Activated CD8-positive, alpha-beta memory T cell treated with anti-CD3 and anti-CD28 coated beads, Interleukin-2, amount 10 ng/mL, durations not matched to agents 7 days and 5 days (primary cell): ENCODE measurements at regions not wholly inside any gene's neighbourhood (a gene's known extent, or its start where the extent isn't known, plus 50 kb on each side); places are given as distances from the start of the nearest gene placed in this dataset.

ENCODE experiments used
- ATAC-seq: fragments of 150-1000 bp; cut with Tn5 transposase; one replicate; pipeline ENCODE4 v1.10.0; 2021; ENCODE audit warnings: moderate library complexity
- CTCF ChIA-PET: fragments of 350-600 bp; sonication (Branson Sonifier 250); formaldehyde crosslinking; loops from one replicate; lab custom pipeline; 2021; ENCODE audit warnings: antibody characterized with exemption; lab: Charles Lee
- DNase-seq: peaks from one replicate; pipeline ENCODE4 v3.0.0-alpha.2; 2020
- H3K27ac Mint-ChIP-seq: one replicate; pipeline ENCODE4 v1.8.0; 2021; ENCODE audit warnings: mild to moderate bottlenecking, mixed read lengths
- H3K27me3 Mint-ChIP-seq: one replicate; pipeline ENCODE4 v1.8.0; 2021; ENCODE audit warnings: mixed read lengths
- H3K36me3 Mint-ChIP-seq: one replicate; pipeline ENCODE4 v1.8.0; 2021; ENCODE audit warnings: mild to moderate bottlenecking, mixed read lengths
- H3K4me1 Mint-ChIP-seq: one replicate; pipeline ENCODE4 v1.8.0; 2021; ENCODE audit warnings: mixed read lengths
- H3K4me3 Mint-ChIP-seq: one replicate; pipeline ENCODE4 v1.8.0; 2021; ENCODE audit warnings: mild to moderate bottlenecking, moderate library complexity, mixed read lengths
- H3K9me3 Mint-ChIP-seq: one replicate; pipeline ENCODE4 v1.8.0; 2022; ENCODE audit warnings: low read depth, mixed read lengths

GRCh38 chr5:175579742-175580432 lies 78.0 kb upstream of the HRH2 start:
- no peak overlapping the region for H3K27ac Mint-ChIP-seq
- no peak for DNase-seq
- no peak overlapping the region for H3K4me3 Mint-ChIP-seq
- H3K9me3 Mint-ChIP-seq: peaks cover 5% of the 10 kb centered on the region
- peaks cover 25% of the 10 kb centered on the region for H3K27me3 Mint-ChIP-seq
- ATAC-seq: no peak
- CTCF ChIA-PET: interaction anchor here (0.8 kb wide), 1 partner anchor 117 kb away, joined by 3 read pairs; no protein-coding TSS in a partner anchor
- peaks cover 2% of the 10 kb centered on the region for H3K36me3 Mint-ChIP-seq
- H3K4me1 Mint-ChIP-seq: no peaks in the 10 kb centered on the region

GRCh38 chr5:175582697-175583096 lies 75.2 kb upstream of the HRH2 start:
- peaks cover 13% of the 10 kb centered on the region for H3K27me3 Mint-ChIP-seq
- H3K4me3 Mint-ChIP-seq: no peak overlapping the region
- DNase-seq (no peak), ATAC-seq (no peak)
- no peak overlapping the region for H3K27ac Mint-ChIP-seq
- H3K9me3 Mint-ChIP-seq: peaks cover 5% of the 10 kb centered on the region
- CTCF ChIA-PET: no interaction called here
- peaks cover 2% of the 10 kb centered on the region for H3K36me3 Mint-ChIP-seq
- H3K4me1 Mint-ChIP-seq: no peaks in the 10 kb centered on the region

- H3K4me3 Mint-ChIP-seq: no peak overlapping the region
- CTCF ChIA-PET: no interaction called here
- DNase-seq (no peak), ATAC-seq (no peak)
- H3K9me3 Mint-ChIP-seq: peaks cover 5% of the 10 kb centered on the region
- H3K27ac Mint-ChIP-seq: no peak overlapping the region
- no peaks in the 10 kb centered on the region for H3K4me1 Mint-ChIP-seq
- peaks cover 2% of the 10 kb centered on the region for H3K36me3 Mint-ChIP-seq
- H3K27me3 Mint-ChIP-seq: peaks cover 9% of the 10 kb centered on the region
Observed at GRCh38 chr5:175585567-175585966, 72.3 kb upstream of the HRH2 start.

GRCh38 chr5:175588709-175589429 lies 69.0 kb upstream of the HRH2 start:
- Mint-ChIP-seq H3K36me3 (no peaks in the 10 kb centered on the region), H3K27me3 (peaks cover 6% of the 10 kb centered on the region), H3K4me1 (no peaks in the 10 kb centered on the region), H3K27ac (no peak overlapping the region), H3K4me3 (no peak overlapping the region), H3K9me3 (no peaks in the 10 kb centered on the region)
- DNase-seq (no peak), ATAC-seq (no peak)
- CTCF ChIA-PET: no interaction called here

- no peak overlapping the region for H3K27ac Mint-ChIP-seq
- peaks cover 10% of the 10 kb centered on the region for H3K27me3 Mint-ChIP-seq
- H3K4me1 Mint-ChIP-seq: no peaks in the 10 kb centered on the region
- ATAC-seq: no peak
- H3K36me3 Mint-ChIP-seq: no peaks in the 10 kb centered on the region
- no peak overlapping the region for H3K4me3 Mint-ChIP-seq
- DNase-seq: no peak
- H3K9me3 Mint-ChIP-seq: no peaks in the 10 kb centered on the region
- CTCF ChIA-PET: no interaction called here
Observed at GRCh38 chr5:175589714-175590113, 68.2 kb upstream of the HRH2 start.

- Mint-ChIP-seq H3K4me1 (no peaks in the 10 kb centered on the region), H3K36me3 (no peaks in the 10 kb centered on the region), H3K4me3 (no peak overlapping the region), H3K27ac (no peak overlapping the region), H3K27me3 (peaks cover 10% of the 10 kb centered on the region), H3K9me3 (no peaks in the 10 kb centered on the region)
- DNase-seq: no peak
- ATAC-seq: no peak
- CTCF ChIA-PET: no interaction called here
Observed at GRCh38 chr5:175590471-175590881, 67.4 kb upstream of the HRH2 start.

GRCh38 chr5:175591293-175591692 lies 66.6 kb upstream of the HRH2 start:
- H3K27me3 Mint-ChIP-seq: peaks cover 10% of the 10 kb centered on the region
- ATAC-seq (no peak), DNase-seq (no peak)
- H3K4me1 Mint-ChIP-seq: no peaks in the 10 kb centered on the region
- no peak overlapping the region for H3K27ac Mint-ChIP-seq
- CTCF ChIA-PET: no interaction called here
- no peaks in the 10 kb centered on the region for H3K9me3 Mint-ChIP-seq
- no peaks in the 10 kb centered on the region for H3K36me3 Mint-ChIP-seq
- H3K4me3 Mint-ChIP-seq: no peak overlapping the region

GRCh38 chr5:175593794-175594193 lies 64.1 kb upstream of the HRH2 start:
- Mint-ChIP-seq H3K4me1 (no peaks in the 10 kb centered on the region), H3K9me3 (no peaks in the 10 kb centered on the region), H3K4me3 (no peak overlapping the region), H3K27me3 (peaks cover 14% of the 10 kb centered on the region), H3K36me3 (no peaks in the 10 kb centered on the region), H3K27ac (no peak overlapping the region)
- CTCF ChIA-PET: interaction anchor here (1.1 kb wide), 1 partner anchor 13 kb away, joined by 3 read pairs; no protein-coding TSS in a partner anchor
- ATAC-seq (no peak), DNase-seq (no peak)

GRCh38 chr5:175595905-175596304 lies 62.0 kb upstream of the HRH2 start:
- peaks cover 19% of the 10 kb centered on the region for H3K27me3 Mint-ChIP-seq
- no peaks in the 10 kb centered on the region for H3K4me1 Mint-ChIP-seq
- H3K4me3 Mint-ChIP-seq: no peak overlapping the region
- DNase-seq (no peak), ATAC-seq (no peak)
- no peak overlapping the region for H3K27ac Mint-ChIP-seq
- H3K36me3 Mint-ChIP-seq: no peaks in the 10 kb centered on the region
- CTCF ChIA-PET: no interaction called here
- no peaks in the 10 kb centered on the region for H3K9me3 Mint-ChIP-seq

- H3K27me3 Mint-ChIP-seq: peaks cover 19% of the 10 kb centered on the region
- H3K4me1 Mint-ChIP-seq: no peaks in the 10 kb centered on the region
- H3K4me3 Mint-ChIP-seq: no peak overlapping the region
- H3K27ac Mint-ChIP-seq: no peak overlapping the region
- ATAC-seq (no peak), DNase-seq (no peak)
- CTCF ChIA-PET: no interaction called here
- no peaks in the 10 kb centered on the region for H3K36me3 Mint-ChIP-seq
- no peaks in the 10 kb centered on the region for H3K9me3 Mint-ChIP-seq
Observed at GRCh38 chr5:175596761-175597189, 61.1 kb upstream of the HRH2 start.

- Mint-ChIP-seq H3K4me1 (no peaks in the 10 kb centered on the region), H3K27me3 (peaks cover 19% of the 10 kb centered on the region), H3K9me3 (no peaks in the 10 kb centered on the region), H3K27ac (no peak overlapping the region), H3K4me3 (no peak overlapping the region), H3K36me3 (no peaks in the 10 kb centered on the region)
- no peak for DNase-seq
- CTCF ChIA-PET: no interaction called here
- no peak for ATAC-seq
Observed at GRCh38 chr5:175597718-175598117, 60.2 kb upstream of the HRH2 start.

GRCh38 chr5:175598774-175599173 lies 59.1 kb upstream of the HRH2 start:
- CTCF ChIA-PET: no interaction called here
- Mint-ChIP-seq H3K27me3 (peaks cover 26% of the 10 kb centered on the region), H3K4me1 (no peaks in the 10 kb centered on the region), H3K4me3 (no peak overlapping the region), H3K36me3 (no peaks in the 10 kb centered on the region), H3K9me3 (no peaks in the 10 kb centered on the region), H3K27ac (no peak overlapping the region)
- no peak for ATAC-seq
- no peak for DNase-seq

- H3K36me3 Mint-ChIP-seq: no peaks in the 10 kb centered on the region
- no peak overlapping the region for H3K4me3 Mint-ChIP-seq
- DNase-seq (no peak), ATAC-seq (no peak)
- H3K9me3 Mint-ChIP-seq: no peaks in the 10 kb centered on the region
- no peaks in the 10 kb centered on the region for H3K4me1 Mint-ChIP-seq
- peaks cover 29% of the 10 kb centered on the region for H3K27me3 Mint-ChIP-seq
- H3K27ac Mint-ChIP-seq: no peak overlapping the region
- CTCF ChIA-PET: no interaction called here
Observed at GRCh38 chr5:175599210-175599609, 58.7 kb upstream of the HRH2 start.
